HepG2 (cell line): ENCODE measurements at regions not wholly inside any gene's neighbourhood (a gene's known extent, or its start where the extent isn't known, plus 50 kb on each side); places are given as distances from the start of the nearest gene placed in this dataset.

Source experiments
- ATAC-seq: fragments of 200-7000 bp; cut with Tn5 transposase; 3 replicates; pipeline ENCODE4 v1.9.1; 2020; ENCODE audit warnings: mild to moderate bottlenecking, moderate library complexity
- BruUV-seq: library from RNA; stranded (reverse); fragments of 400-500 nt; replicated peaks from 2 replicates; lab custom pipeline; 2021; lab: Mats Ljungman, UMichigan
- CTCF ChIA-PET: fragments of 300-600 bp; formaldehyde crosslinking; extraction: SDS; loops from one replicate; lab custom pipeline; 2021; ENCODE audit warnings: low total read pairs, inconsistent platforms, low intra/inter-chr PET ratio; lab: Yijun Ruan, JAX
- POLR2A ChIA-PET: fragments of 350-600 bp; sonication (Branson Sonifier 250); formaldehyde crosslinking; loops from one replicate; lab custom pipeline; 2020; ENCODE audit warnings: antibody characterized with exemption, inconsistent platforms; lab: Yijun Ruan, JAX
- DNase-seq: peaks from one replicate; pipeline ENCODE4 v3.0.0-alpha.2; 2015; ENCODE audit warnings: low spot score
- FAIRE-seq: peaks from 3 replicates; lab custom pipeline; 2011; peaks lifted over from hg19 to GRCh38; lab: Jason Lieb, UNC
- H2AFZ ChIP-seq: one replicate; pipeline ENCODE4 v1.6.1; 2011; ENCODE audit warnings: low read length, inconsistent platforms
- H3K27ac ChIP-seq: fragments of 300-600 bp; 3 replicates; pipeline ENCODE4 v1.8.0; 2011; ENCODE audit warnings: mixed run types, mild to moderate bottlenecking, mixed read lengths, low read length, inconsistent platforms; ENCODE audit not compliant: insufficient read depth; ENCODE audit errors: extremely low read length
- H3K27me3 ChIP-seq, 2 experiments: fragments of 200-600 bp in 1 of 2; 2 replicates in 1 of 2; 3 replicates in 1 of 2; pipeline versions ENCODE4 v1.6.0 to v1.8.0; 2011; ENCODE audit warnings: low read length in 2 of 2, mild to moderate bottlenecking in 2 of 2, moderate library complexity in 2 of 2, inconsistent platforms in 1 of 2; ENCODE audit not compliant: insufficient read depth in 2 of 2, control insufficient read depth in 1 of 2
- H3K36me3 ChIP-seq, 2 experiments: fragments of 200-600 bp in 1 of 2; replicated peaks in 1 of 2; 2 replicates in 1 of 2; 3 replicates in 1 of 2; pipeline versions ENCODE4 v1.5.1 to v1.8.0; 2011; ENCODE audit warnings: low read length in 2 of 2, inconsistent platforms in 1 of 2; ENCODE audit not compliant: insufficient read depth in 2 of 2, control insufficient read depth in 1 of 2
- H3K4me1 ChIP-seq: 2 replicates; pipeline ENCODE4 v1.5.1; 2012; ENCODE audit warnings: low read length, inconsistent platforms; ENCODE audit not compliant: insufficient read depth
- H3K4me2 ChIP-seq: 2 replicates; pipeline ENCODE4 v1.6.0; 2011; ENCODE audit warnings: low read depth, low read length, inconsistent platforms
- H3K4me3 ChIP-seq, 3 experiments: fragments of 200-600 bp in 1 of 3; sonication (generic), shearing (Covaris generic) in 1 of 3; replicated peaks in 1 of 3; 2 replicates each; pipeline ENCODE4 v1.5.1; 2011 to 2016; ENCODE audit warnings: low read length in 3 of 3, inconsistent platforms in 2 of 3, low read depth in 2 of 3, mild to moderate bottlenecking in 2 of 3, control low read depth in 1 of 3, mixed read lengths in 1 of 3; ENCODE audit not compliant: insufficient read depth in 1 of 3
- H3K79me2 ChIP-seq: one replicate; pipeline ENCODE4 v1.6.1; 2011; ENCODE audit warnings: low read length, inconsistent platforms; ENCODE audit not compliant: insufficient read depth
- H3K9ac ChIP-seq: 2 replicates; pipeline ENCODE4 v1.6.0; 2011; ENCODE audit warnings: mild to moderate bottlenecking, low read depth, low read length, inconsistent platforms; ENCODE audit not compliant: insufficient read depth
- H3K9me3 ChIP-seq: 2 replicates; pipeline ENCODE4 v1.5.1; 2012; ENCODE audit warnings: mild to moderate bottlenecking, low read length
- H4K20me1 ChIP-seq: 2 replicates; pipeline ENCODE4 v1.6.0; 2011; ENCODE audit warnings: inconsistent platforms, mild to moderate bottlenecking, low read length, moderate library complexity; ENCODE audit not compliant: insufficient read depth
- ATF7 ChIP-seq, 2 experiments: fragments of 450-650 bp in 1 of 2; sonication (generic) in 1 of 2; formaldehyde crosslinking in 1 of 2; IDR thresholded peaks; 2 replicates each; pipeline versions ENCODE4 v1.4.0 to v1.6.1; 2016 to 2020; ENCODE audit warnings: antibody characterized with exemption in 1 of 2, mild to moderate bottlenecking in 1 of 2, missing genetic modification reagents in 1 of 2
- BCL6 ChIP-seq: IDR thresholded peaks from 2 replicates; pipeline ENCODE4 v1.6.1; 2016; ENCODE audit warnings: missing genetic modification reagents, missing compliant biosample characterization
- CEBPB ChIP-seq: IDR thresholded peaks from 2 replicates; pipeline ENCODE4 v1.6.1; 2011; ENCODE audit warnings: low read depth, low read length, improper control_type of control experiment, borderline replicate concordance
- MEF2D ChIP-seq: sonication (generic); formaldehyde crosslinking; IDR thresholded peaks from 2 replicates; pipeline ENCODE4 v1.5.1; 2020; ENCODE audit warnings: mild to moderate bottlenecking, missing genetic modification reagents
- RBFOX2 ChIP-seq: fragments of 200-400 bp; formaldehyde crosslinking; IDR thresholded peaks from 2 replicates; pipeline ENCODE4 v1.6.1; 2017; ENCODE audit warnings: low read depth, mild to moderate bottlenecking, low read length
- TEAD3 ChIP-seq: optimal IDR thresholded peaks from 2 replicates; pipeline ENCODE3; 2016; ENCODE audit warnings: borderline replicate concordance
- TMF1 ChIP-seq: sonication (generic); formaldehyde crosslinking; IDR thresholded peaks from 2 replicates; pipeline ENCODE4 v1.8.1; 2022; ENCODE audit warnings: low read depth, missing genetic modification reagents
- TSC22D2 ChIP-seq: sonication (generic); formaldehyde crosslinking; IDR thresholded peaks from 2 replicates; pipeline ENCODE4 v1.5.1; 2020; ENCODE audit warnings: missing genetic modification reagents, mild to moderate bottlenecking, borderline replicate concordance
- ZNF17 ChIP-seq: sonication (generic); formaldehyde crosslinking; IDR thresholded peaks from 2 replicates; pipeline ENCODE4 v1.5.0; 2020; ENCODE audit warnings: mild to moderate bottlenecking, missing genetic modification reagents
- ZNF205 ChIP-seq: IDR thresholded peaks from 2 replicates; pipeline ENCODE4 v1.6.1; 2018; ENCODE audit warnings: missing biosample characterization, missing genetic modification reagents
- ZNF230 ChIP-seq: sonication (generic); formaldehyde crosslinking; IDR thresholded peaks from 2 replicates; pipeline ENCODE4 v1.4.0; 2020; ENCODE audit warnings: mild to moderate bottlenecking, missing genetic modification reagents
- ZNF251 ChIP-seq: sonication (generic); formaldehyde crosslinking; IDR thresholded peaks from 2 replicates; pipeline ENCODE4 v1.9.0; 2021; ENCODE audit warnings: mild to moderate bottlenecking, missing genetic modification reagents
- ZNF253 ChIP-seq: sonication (generic); formaldehyde crosslinking; IDR thresholded peaks from 2 replicates; pipeline ENCODE4 v1.8.0; 2022; ENCODE audit warnings: mild to moderate bottlenecking, missing genetic modification reagents, borderline replicate concordance
- ZNF33B ChIP-seq: sonication (generic); formaldehyde crosslinking; IDR thresholded peaks from 2 replicates; pipeline ENCODE4 v1.5.1; 2020; ENCODE audit warnings: mild to moderate bottlenecking, missing genetic modification reagents
- ZNF589 ChIP-seq: sonication (generic); formaldehyde crosslinking; conservative IDR thresholded peaks from 2 replicates; pipeline ENCODE4 v1.8.0; 2022; ENCODE audit warnings: mild to moderate bottlenecking, moderate library complexity, missing genetic modification reagents
- ZNF678 ChIP-seq: sonication (generic); formaldehyde crosslinking; IDR thresholded peaks from 2 replicates; pipeline ENCODE4 v1.4.0; 2020; ENCODE audit warnings: mild to moderate bottlenecking, missing genetic modification reagents
- ZNF761 ChIP-seq: sonication (generic); formaldehyde crosslinking; conservative IDR thresholded peaks from 2 replicates; pipeline ENCODE4 v1.4.0; 2020; ENCODE audit warnings: mild to moderate bottlenecking, missing genetic modification reagents
- ZXDC ChIP-seq: sonication (generic); formaldehyde crosslinking; IDR thresholded peaks from 2 replicates; pipeline ENCODE4 v1.5.0; 2020; ENCODE audit warnings: mild to moderate bottlenecking, missing genetic modification reagents
- in situ Hi-C: cut with HindIII; loops from 2 replicates; pipeline ENCODE4 v1.10.0; 2017; ENCODE audit warnings: low pct_unique_long_range_greater_than_20kb; ENCODE audit not compliant: extremely low pct_ligation_motif_present
- intact Hi-C: fragments of 100-400 bp; cut with micrococcal nuclease; formaldehyde crosslinking; loops from one replicate; pipeline ENCODE4 v1.10.0; 2022; ENCODE audit not compliant: unreplicated experiment
- TF ChIP-seq, protein P1 (sequence below), 2 experiments: sonication (generic) in 1 of 2; formaldehyde crosslinking in 1 of 2; IDR thresholded peaks; 2 replicates each; pipeline versions ENCODE4 v1.4.0 to v1.6.1; 2016 to 2020; ENCODE audit warnings: borderline replicate concordance in 1 of 2, low read depth in 1 of 2, mild to moderate bottlenecking in 1 of 2, missing genetic modification reagents in 1 of 2
- TF ChIP-seq, protein P2 (sequence below): sonication (generic); formaldehyde crosslinking; IDR thresholded peaks from 2 replicates; pipeline ENCODE4 v1.4.0; 2020; ENCODE audit warnings: missing genetic modification reagents

DNA sequence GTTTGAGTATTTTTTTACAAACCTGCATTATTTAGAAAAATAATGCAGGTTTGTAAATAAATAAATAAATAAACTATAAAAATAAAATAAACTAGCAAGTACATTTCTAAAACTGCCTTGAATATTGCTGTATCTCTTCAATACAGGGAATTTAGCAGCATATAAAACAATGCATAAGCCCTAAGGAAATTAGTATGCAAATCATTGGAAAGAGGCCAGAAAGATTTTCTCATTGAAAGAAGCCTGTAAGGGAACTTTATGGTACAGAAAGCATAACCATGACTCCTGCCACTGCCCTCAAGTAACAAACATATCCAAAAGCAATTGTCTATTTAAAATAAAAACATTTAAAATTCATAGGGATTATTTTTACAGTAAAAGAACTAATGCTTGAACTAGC is 387.3 kb downstream of the HINT1 start:
- FAIRE-seq: no peak
- TF ChIP-seq TEAD3: no peak
- no peak for TF ChIP-seq RBFOX2
- TF ChIP-seq CEBPB: no peak
- TF ChIP-seq TMF1 (CRISPR knock-in tag): no peak
- TF ChIP-seq ZNF205: no peak
- TF ChIP-seq ZNF589 (CRISPR knock-in tag): no peak
- TF ChIP-seq, protein P1, sequence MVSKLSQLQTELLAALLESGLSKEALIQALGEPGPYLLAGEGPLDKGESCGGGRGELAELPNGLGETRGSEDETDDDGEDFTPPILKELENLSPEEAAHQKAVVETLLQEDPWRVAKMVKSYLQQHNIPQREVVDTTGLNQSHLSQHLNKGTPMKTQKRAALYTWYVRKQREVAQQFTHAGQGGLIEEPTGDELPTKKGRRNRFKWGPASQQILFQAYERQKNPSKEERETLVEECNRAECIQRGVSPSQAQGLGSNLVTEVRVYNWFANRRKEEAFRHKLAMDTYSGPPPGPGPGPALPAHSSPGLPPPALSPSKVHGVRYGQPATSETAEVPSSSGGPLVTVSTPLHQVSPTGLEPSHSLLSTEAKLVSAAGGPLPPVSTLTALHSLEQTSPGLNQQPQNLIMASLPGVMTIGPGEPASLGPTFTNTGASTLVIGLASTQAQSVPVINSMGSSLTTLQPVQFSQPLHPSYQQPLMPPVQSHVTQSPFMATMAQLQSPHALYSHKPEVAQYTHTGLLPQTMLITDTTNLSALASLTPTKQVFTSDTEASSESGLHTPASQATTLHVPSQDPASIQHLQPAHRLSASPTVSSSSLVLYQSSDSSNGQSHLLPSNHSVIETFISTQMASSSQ (IDR thresholded peaks at IDR 0.05; ENCODE audit: low read depth): no peak
- TF ChIP-seq, protein P1 (CRISPR knock-in tag; IDR thresholded peaks at IDR 0.05; ENCODE audit: borderline replicate concordance): no peak
- TF ChIP-seq ZNF33B (CRISPR knock-in tag): no peak
- TF ChIP-seq MEF2D (CRISPR knock-in tag): no peak
- TF ChIP-seq ZNF230 (CRISPR knock-in tag): no peak
- no peak for TF ChIP-seq ATF7 (IDR thresholded peaks at IDR 0.05)
- TF ChIP-seq ATF7 (CRISPR knock-in tag; IDR thresholded peaks at IDR 0.05): no peak
- TF ChIP-seq TSC22D2 (CRISPR knock-in tag): no peak
- no peak for TF ChIP-seq ZNF17 (CRISPR knock-in tag)
- no peak for TF ChIP-seq ZNF251 (CRISPR knock-in tag)
- TF ChIP-seq ZNF761 (CRISPR knock-in tag): no peak
- TF ChIP-seq, protein P2, sequence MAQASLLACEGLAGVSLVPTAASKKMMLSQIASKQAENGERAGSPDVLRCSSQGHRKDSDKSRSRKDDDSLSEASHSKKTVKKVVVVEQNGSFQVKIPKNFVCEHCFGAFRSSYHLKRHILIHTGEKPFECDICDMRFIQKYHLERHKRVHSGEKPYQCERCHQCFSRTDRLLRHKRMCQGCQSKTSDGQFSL (CRISPR knock-in tag): no peak
- TF ChIP-seq BCL6 (CRISPR knock-in tag): no peak
- TF ChIP-seq ZXDC: no peak
- TF ChIP-seq ZNF253 (CRISPR knock-in tag): no peak
- TF ChIP-seq ZNF678 (CRISPR knock-in tag): no peak
- BruUV-seq: no TSS peak
- Histone ChIP-seq H3K79me2 (no peaks in the 10 kb centered on the region), H3K36me3 (no peaks in the 10 kb centered on the region), H3K4me1 (no peaks in the 10 kb centered on the region), H3K4me3 (no peak overlapping the region), H4K20me1 (no peaks in the 10 kb centered on the region), H3K27me3 (no peaks in the 10 kb centered on the region), H2AFZ (no peak overlapping the region), H3K27ac (no peak overlapping the region), H3K9ac (no peak overlapping the region), H3K9me3 (no peaks in the 10 kb centered on the region), H3K4me2 (no peak overlapping the region)
- POLR2A ChIA-PET: no interaction called here
- in situ Hi-C loops (no loop called here), intact Hi-C loops (loop anchor here (1.0 kb wide), 1 partner anchor 26 kb away; no protein-coding TSS in a partner anchor)
- ATAC-seq: no peak
- no peak for DNase-seq
- CTCF ChIA-PET: no interaction called here
